ENCODE measurements at regions not wholly inside any gene's neighbourhood (a gene's known extent, or its start where the extent isn't known, plus 50 kb on each side); places are given as distances from the start of the nearest gene placed in this dataset.

DNA sequence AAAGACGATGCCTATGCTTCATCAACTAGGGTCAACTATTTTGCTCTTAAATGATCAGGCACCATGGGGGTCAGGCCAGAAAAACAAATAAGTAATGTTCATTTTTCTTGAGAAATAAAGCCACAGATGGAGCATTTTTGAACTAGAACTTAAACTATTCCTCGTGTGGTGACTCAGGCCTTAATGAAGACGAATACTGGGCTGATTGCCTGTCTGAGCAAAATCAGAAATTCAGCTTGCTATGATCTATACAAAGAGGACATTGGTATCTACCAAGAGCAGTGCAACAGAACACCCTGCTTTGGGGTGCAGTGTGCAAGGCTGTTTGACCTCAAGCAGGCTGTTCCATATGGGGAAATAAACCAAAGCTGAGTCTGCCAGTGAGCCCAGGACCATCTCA, 176.0 kb downstream of the NRP2 start:
- Mint-ChIP-seq H3K9me3 (ENCODE audit: unreplicated experiment) (no peaks in the 10 kb centered on the region), H3K36me3 (ENCODE audit: low read depth, unreplicated experiment) (no peaks in the 10 kb centered on the region), H3K4me1 (ENCODE audit: unreplicated experiment) (peaks cover 7% of the 10 kb centered on the region), H3K4me3 (ENCODE audit: unreplicated experiment) (no peak overlapping the region), H3K27ac (ENCODE audit: unreplicated experiment) (no peak overlapping the region), H3K27me3 (ENCODE audit: unreplicated experiment) (no peaks in the 10 kb centered on the region)
- TF ChIP-seq, protein P1, sequence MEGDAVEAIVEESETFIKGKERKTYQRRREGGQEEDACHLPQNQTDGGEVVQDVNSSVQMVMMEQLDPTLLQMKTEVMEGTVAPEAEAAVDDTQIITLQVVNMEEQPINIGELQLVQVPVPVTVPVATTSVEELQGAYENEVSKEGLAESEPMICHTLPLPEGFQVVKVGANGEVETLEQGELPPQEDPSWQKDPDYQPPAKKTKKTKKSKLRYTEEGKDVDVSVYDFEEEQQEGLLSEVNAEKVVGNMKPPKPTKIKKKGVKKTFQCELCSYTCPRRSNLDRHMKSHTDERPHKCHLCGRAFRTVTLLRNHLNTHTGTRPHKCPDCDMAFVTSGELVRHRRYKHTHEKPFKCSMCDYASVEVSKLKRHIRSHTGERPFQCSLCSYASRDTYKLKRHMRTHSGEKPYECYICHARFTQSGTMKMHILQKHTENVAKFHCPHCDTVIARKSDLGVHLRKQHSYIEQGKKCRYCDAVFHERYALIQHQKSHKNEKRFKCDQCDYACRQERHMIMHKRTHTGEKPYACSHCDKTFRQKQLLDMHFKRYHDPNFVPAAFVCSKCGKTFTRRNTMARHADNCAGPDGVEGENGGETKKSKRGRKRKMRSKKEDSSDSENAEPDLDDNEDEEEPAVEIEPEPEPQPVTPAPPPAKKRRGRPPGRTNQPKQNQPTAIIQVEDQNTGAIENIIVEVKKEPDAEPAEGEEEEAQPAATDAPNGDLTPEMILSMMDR (IDR thresholded peaks at IDR 0.05; ENCODE audit: unreplicated experiment): no peak
- DNase-seq (ENCODE audit: low spot score): no peak

DNA sequence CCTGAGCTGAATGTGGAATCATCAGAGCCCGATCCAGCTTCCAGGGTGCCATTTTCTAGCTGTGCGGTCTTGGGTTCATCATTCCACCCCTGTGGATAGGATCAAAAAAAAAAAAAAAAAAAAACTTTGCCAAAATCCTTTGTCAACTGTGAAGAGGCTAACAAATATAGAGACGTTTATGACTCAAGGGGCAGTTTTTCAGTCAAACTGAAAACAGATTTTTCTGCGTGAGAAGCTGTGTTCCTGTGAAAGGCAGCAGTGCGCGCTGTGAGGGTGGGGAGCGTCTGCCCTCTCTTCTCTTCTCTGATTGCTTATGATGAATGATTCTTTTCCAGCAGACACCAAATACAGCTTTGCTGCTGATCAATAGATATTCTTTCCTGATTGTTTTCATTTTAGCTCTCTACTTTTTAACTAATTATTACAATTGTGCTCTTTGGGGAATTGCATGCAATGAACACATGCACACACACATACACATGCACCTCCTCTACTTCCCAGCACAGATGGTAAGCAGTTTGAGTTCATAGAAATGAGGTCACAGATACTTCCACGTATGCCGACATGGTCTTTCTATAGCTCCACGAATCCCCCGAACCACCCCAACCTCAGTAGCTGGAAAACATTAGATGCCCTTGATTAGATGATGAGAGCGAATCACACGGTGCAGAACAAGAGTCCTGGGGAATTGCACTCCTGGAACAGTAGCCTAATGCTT, 175.4 kb downstream of the NRP2 start:
- DNase-seq (ENCODE audit: low spot score): no peak
- Mint-ChIP-seq H3K4me1 (ENCODE audit: unreplicated experiment) (peaks cover 13% of the 10 kb centered on the region), H3K27ac (ENCODE audit: unreplicated experiment) (no peak overlapping the region), H3K4me3 (ENCODE audit: unreplicated experiment) (no peak overlapping the region), H3K27me3 (ENCODE audit: unreplicated experiment) (no peaks in the 10 kb centered on the region), H3K9me3 (ENCODE audit: unreplicated experiment) (no peaks in the 10 kb centered on the region), H3K36me3 (ENCODE audit: low read depth, unreplicated experiment) (no peaks in the 10 kb centered on the region)
- TF ChIP-seq, protein P1 (IDR thresholded peaks at IDR 0.05; ENCODE audit: unreplicated experiment): no peak

DNA sequence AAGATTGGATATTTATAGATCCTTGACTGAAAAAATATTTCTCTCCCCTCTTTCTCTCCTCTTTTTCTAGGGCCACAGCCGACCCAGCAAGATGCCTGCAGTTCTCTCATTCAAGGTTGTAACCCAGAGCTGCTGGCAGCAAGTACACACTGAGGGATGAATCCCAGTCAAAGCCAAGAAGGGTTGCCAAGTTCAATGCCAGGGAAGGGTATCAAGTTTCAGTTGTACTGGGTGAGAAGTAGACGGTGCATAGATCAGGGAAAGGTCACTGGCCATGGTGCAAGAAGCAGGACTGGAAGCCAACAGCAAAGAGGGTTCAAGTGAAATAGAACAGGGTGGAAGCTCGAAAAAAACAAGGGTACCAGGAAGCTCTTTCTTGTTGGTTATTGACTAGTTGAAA, 170.2 kb downstream of the NRP2 start:
- Mint-ChIP-seq H3K36me3 (ENCODE audit: low read depth, unreplicated experiment) (no peaks in the 10 kb centered on the region), H3K4me1 (ENCODE audit: unreplicated experiment) (peaks cover 21% of the 10 kb centered on the region), H3K4me3 (ENCODE audit: unreplicated experiment) (no peak overlapping the region), H3K27me3 (ENCODE audit: unreplicated experiment) (no peaks in the 10 kb centered on the region), H3K27ac (ENCODE audit: unreplicated experiment) (no peak overlapping the region), H3K9me3 (ENCODE audit: unreplicated experiment) (no peaks in the 10 kb centered on the region)
- DNase-seq (ENCODE audit: low spot score): no peak
- TF ChIP-seq, protein P1 (IDR thresholded peaks at IDR 0.05; ENCODE audit: unreplicated experiment): no peak

DNA sequence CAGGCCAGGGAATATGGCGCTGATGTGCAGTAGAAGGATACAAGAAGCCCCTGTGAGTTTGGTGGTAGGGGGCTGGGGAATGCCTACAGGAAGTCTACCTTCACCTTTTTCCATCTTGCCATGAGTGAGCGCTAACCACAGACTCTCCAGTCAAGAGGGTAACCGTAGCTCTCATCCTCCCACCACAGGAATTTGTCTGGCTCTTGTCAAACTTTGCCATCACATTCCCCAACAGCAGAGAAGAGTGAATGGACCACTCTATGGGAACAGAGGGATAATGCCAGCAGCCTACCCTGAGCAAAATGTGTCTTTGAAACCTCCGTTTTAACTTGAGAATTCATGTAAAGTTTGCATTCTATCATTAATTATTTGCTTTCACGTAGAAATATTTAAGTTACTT, 168.3 kb downstream of the NRP2 start:
- H3K36me3 Mint-ChIP-seq (ENCODE audit: low read depth, unreplicated experiment): no peaks in the 10 kb centered on the region
- no peak for DNase-seq (ENCODE audit: low spot score)
- H3K27me3 Mint-ChIP-seq (ENCODE audit: unreplicated experiment): no peaks in the 10 kb centered on the region
- no peaks in the 10 kb centered on the region for H3K9me3 Mint-ChIP-seq (ENCODE audit: unreplicated experiment)
- TF ChIP-seq, protein P1 (IDR thresholded peaks at IDR 0.05; ENCODE audit: unreplicated experiment): no peak
- no peak overlapping the region for H3K4me3 Mint-ChIP-seq (ENCODE audit: unreplicated experiment)
- H3K27ac Mint-ChIP-seq (ENCODE audit: unreplicated experiment): no peak overlapping the region
- peaks cover 21% of the 10 kb centered on the region for H3K4me1 Mint-ChIP-seq (ENCODE audit: unreplicated experiment)

DNA sequence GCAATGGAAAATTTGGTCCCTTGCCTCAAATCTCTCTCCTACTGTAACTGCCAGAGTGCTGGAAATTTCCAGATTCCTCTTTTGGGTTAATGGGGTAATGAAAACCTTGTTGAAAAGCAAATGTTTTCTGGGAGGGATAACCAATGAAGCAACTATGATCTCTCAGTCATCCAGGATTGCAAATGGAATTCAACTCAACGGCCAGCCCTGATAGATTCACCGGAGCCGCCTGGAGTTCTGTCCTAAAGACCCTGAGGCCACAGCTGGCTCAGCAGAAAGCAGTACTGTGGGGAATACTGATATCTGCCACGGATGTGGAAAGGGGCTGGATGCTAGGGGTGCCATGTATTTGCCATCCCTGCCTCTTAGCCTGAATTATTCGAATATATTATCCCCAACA, 167.8 kb downstream of the NRP2 start:
- TF ChIP-seq, protein P1 (IDR thresholded peaks at IDR 0.05; ENCODE audit: unreplicated experiment): no peak
- no peak for DNase-seq (ENCODE audit: low spot score)

More for the DNA sequence above, 167.8 kb downstream of the NRP2 start:
- no peak overlapping the region for H3K27ac Mint-ChIP-seq (ENCODE audit: unreplicated experiment)
- no peaks in the 10 kb centered on the region for H3K9me3 Mint-ChIP-seq (ENCODE audit: unreplicated experiment)
- H3K4me1 Mint-ChIP-seq (ENCODE audit: unreplicated experiment): peaks cover 21% of the 10 kb centered on the region
- H3K36me3 Mint-ChIP-seq (ENCODE audit: low read depth, unreplicated experiment): no peaks in the 10 kb centered on the region
- H3K27me3 Mint-ChIP-seq (ENCODE audit: unreplicated experiment): no peaks in the 10 kb centered on the region
- H3K4me3 Mint-ChIP-seq (ENCODE audit: unreplicated experiment): no peak overlapping the region
